GM23338 (cell line): ENCODE measurements at regions not wholly inside any gene's neighbourhood (a gene's known extent, or its start where the extent isn't known, plus 50 kb on each side); places are given as distances from the start of the nearest gene placed in this dataset.

Experiments used
- ATAC-seq: fragments of 200-7000 bp; cut with Tn5 transposase; 3 replicates; pipeline ENCODE4 v1.9.1; 2020
- DNase-seq: peaks from one replicate; pipeline ENCODE4 v3.0.0-alpha.2; 2015; ENCODE audit warnings: low spot score
- H2AFZ ChIP-seq: fragments of 200-600 bp; sonication (generic); 2 replicates; pipeline ENCODE4 v1.8.0; 2016; ENCODE audit warnings: antibody characterized with exemption, mild to moderate bottlenecking, moderate library complexity
- H3F3A ChIP-seq: fragments of 200-600 bp; sonication (generic); replicated peaks from 2 replicates; pipeline ENCODE4 v1.8.0; 2017; ENCODE audit warnings: antibody characterized with exemption, mixed run types, low read depth
- H3K27ac ChIP-seq: fragments of 200-600 bp; sonication (generic); 2 replicates; pipeline ENCODE4 v1.6.1; 2016; ENCODE audit warnings: low read depth
- H3K27me3 ChIP-seq: fragments of 200-600 bp; sonication (generic); 2 replicates; pipeline ENCODE4 v1.8.0; 2016; ENCODE audit warnings: mild to moderate bottlenecking, mixed run types, moderate library complexity; ENCODE audit not compliant: insufficient read depth
- H3K36me3 ChIP-seq: fragments of 200-600 bp; sonication (generic); 2 replicates; pipeline ENCODE4 v1.8.0; 2016; ENCODE audit warnings: mild to moderate bottlenecking; ENCODE audit not compliant: insufficient read depth
- H3K4me1 ChIP-seq: fragments of 200-600 bp; sonication (generic); 2 replicates; pipeline ENCODE4 v1.8.0; 2016; ENCODE audit warnings: mild to moderate bottlenecking, moderate library complexity; ENCODE audit not compliant: insufficient read depth
- H3K4me2 ChIP-seq: fragments of 200-600 bp; sonication (generic); 2 replicates; pipeline ENCODE4 v1.7.1; 2017; ENCODE audit warnings: mixed run types
- H3K4me3 ChIP-seq: fragments of 200-600 bp; sonication (generic); 2 replicates; pipeline ENCODE4 v1.6.1; 2016; ENCODE audit warnings: mixed run types
- H3K79me2 ChIP-seq: fragments of 200-600 bp; sonication (generic); replicated peaks from 2 replicates; pipeline ENCODE4 v1.8.0; 2017; ENCODE audit warnings: mild to moderate bottlenecking; ENCODE audit not compliant: insufficient read depth
- H3K9me2 ChIP-seq: fragments of 200-600 bp; sonication (generic); 2 replicates; pipeline ENCODE4 v1.8.0; 2017; ENCODE audit not compliant: insufficient read depth
- H4K20me1 ChIP-seq: fragments of 200-600 bp; sonication (generic); replicated peaks from 2 replicates; pipeline ENCODE4 v1.8.0; 2017; ENCODE audit warnings: mild to moderate bottlenecking; ENCODE audit not compliant: insufficient read depth
- H3K27ac Mint-ChIP-seq: 2 replicates; pipeline ENCODE4 v1.8.0; 2020; ENCODE audit warnings: inconsistent platforms, mild to moderate bottlenecking, moderate library complexity, mixed read lengths
- H3K27me3 Mint-ChIP-seq: 3 replicates; pipeline ENCODE4 v1.8.0; 2022; ENCODE audit warnings: low read depth, mild to moderate bottlenecking, moderate library complexity, mixed read lengths, inconsistent platforms; ENCODE audit not compliant: insufficient read depth, poor library complexity
- H3K36me3 Mint-ChIP-seq: 3 replicates; pipeline ENCODE4 v1.8.0; 2021; ENCODE audit warnings: low read depth, mild to moderate bottlenecking, inconsistent platforms, moderate library complexity, mixed read lengths
- H3K4me1 Mint-ChIP-seq: 3 replicates; pipeline ENCODE4 v1.8.0; 2020; ENCODE audit warnings: mild to moderate bottlenecking, inconsistent platforms, mixed read lengths
- H3K4me3 Mint-ChIP-seq: 3 replicates; pipeline ENCODE4 v1.8.0; 2021; ENCODE audit warnings: moderate library complexity, mild to moderate bottlenecking, inconsistent platforms, mixed read lengths
- H3K9me3 Mint-ChIP-seq: 3 replicates; pipeline ENCODE4 v1.8.0; 2020; ENCODE audit warnings: moderate library complexity, mild to moderate bottlenecking, inconsistent platforms, mixed read lengths
- CTCF ChIP-seq, 2 experiments: fragments of 200-600 bp in 1 of 2; sonication (generic) in 1 of 2; conservative IDR thresholded peaks; 2 replicates each; pipeline versions ENCODE4 v1.5.1 to v1.6.1; 2016 to 2017; ENCODE audit warnings: antibody characterized with exemption in 2 of 2, low read depth in 2 of 2, mild to moderate bottlenecking in 2 of 2, moderate library complexity in 1 of 2
- JUNB ChIP-seq: IDR thresholded peaks from one replicate; pipeline ENCODE4 v1.6.1; 2016; ENCODE audit warnings: antibody characterized with exemption; ENCODE audit not compliant: unreplicated experiment
- NANOG ChIP-seq: IDR thresholded peaks from 2 replicates; pipeline ENCODE4 v1.6.1; 2016; ENCODE audit warnings: antibody characterized with exemption, borderline replicate concordance
- ZNF462 ChIP-seq: fragments of 250-450 bp; sonication (Bioruptor Pico); IDR thresholded peaks from 2 replicates; pipeline ENCODE4 v1.5.0; 2020; ENCODE audit warnings: mild to moderate bottlenecking, moderate library complexity

GRCh38 chr5:77923666-77924065, 147.5 kb upstream of the TBCA start:
- peaks cover 1% of the 10 kb centered on the region for H3K27me3 Mint-ChIP-seq
- H3K27ac Mint-ChIP-seq = no peak overlapping the region
- TF ChIP-seq NANOG (no peak), CTCF (conservative IDR thresholded peaks at IDR 0.05; ENCODE audit: low read depth in 2 of 2) (no peak), JUNB (no peak), ZNF462 (CRISPR knock-in tag) (no peak)

More at GRCh38 chr5:77923666-77924065, 147.5 kb upstream of the TBCA start:
- H3K36me3 Mint-ChIP-seq = no peaks in the 10 kb centered on the region
- H3K9me3 Mint-ChIP-seq = no peaks in the 10 kb centered on the region
- H3K27me3 ChIP-seq = no peaks in the 10 kb centered on the region
- H3K36me3 ChIP-seq = no peaks in the 10 kb centered on the region
- H3K4me2 ChIP-seq = peak overlapping the region; percentile 53; the same call in 1 of the 2 replicates
- peak; percentile 53 for ATAC-seq
- H3K4me3 ChIP-seq = no peak overlapping the region
- no peaks in the 10 kb centered on the region for H3K79me2 ChIP-seq
- H4K20me1 ChIP-seq = no peaks in the 10 kb centered on the region
- no peaks in the 10 kb centered on the region for H3F3A ChIP-seq
- no peaks in the 10 kb centered on the region for H3K9me2 ChIP-seq
- no peak overlapping the region for H3K27ac ChIP-seq
- DNase-seq = no peak
- no peak overlapping the region for H2AFZ ChIP-seq
- H3K4me1 ChIP-seq = peaks cover 13% of the 10 kb centered on the region
- no peak overlapping the region for H3K4me3 Mint-ChIP-seq
- H3K4me1 Mint-ChIP-seq = peaks cover 17% of the 10 kb centered on the region
